C4-2B (cell line): ENCODE measurements at regions not wholly inside any gene's neighbourhood (a gene's known extent, or its start where the extent isn't known, plus 50 kb on each side); places are given as distances from the start of the nearest gene placed in this dataset.

Experiments used
- ZFX ChIP-seq: fragments of 450-650 bp; IDR thresholded peaks from 2 replicates; pipeline ENCODE4 v1.6.1; 2017
- TF ChIP-seq, protein P1 (sequence below): fragments of 450-650 bp; conservative IDR thresholded peaks from 2 replicates; pipeline ENCODE4 v1.5.1; 2017; ENCODE audit warnings: mild to moderate bottlenecking

DNA sequence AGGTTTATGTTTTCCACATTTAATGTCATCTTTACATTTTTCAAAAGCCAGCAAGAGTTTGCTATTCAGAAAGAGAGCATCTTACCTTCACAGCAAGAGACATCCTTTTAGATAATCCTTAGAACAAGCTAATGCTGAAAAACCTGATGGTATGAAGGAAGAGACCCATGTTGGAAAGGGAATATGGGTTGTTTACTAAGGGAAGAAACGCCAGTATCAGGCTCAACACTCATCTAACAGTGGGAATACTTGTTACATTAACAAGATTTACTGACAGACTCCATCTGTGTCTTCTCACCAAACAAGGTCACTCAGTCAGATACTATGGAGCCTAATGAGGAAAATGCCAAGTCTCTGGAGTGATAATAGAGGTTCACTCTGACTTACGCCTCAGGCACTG is 1474.1 kb upstream of the SLC39A10 start:
- TF ChIP-seq, protein P1, sequence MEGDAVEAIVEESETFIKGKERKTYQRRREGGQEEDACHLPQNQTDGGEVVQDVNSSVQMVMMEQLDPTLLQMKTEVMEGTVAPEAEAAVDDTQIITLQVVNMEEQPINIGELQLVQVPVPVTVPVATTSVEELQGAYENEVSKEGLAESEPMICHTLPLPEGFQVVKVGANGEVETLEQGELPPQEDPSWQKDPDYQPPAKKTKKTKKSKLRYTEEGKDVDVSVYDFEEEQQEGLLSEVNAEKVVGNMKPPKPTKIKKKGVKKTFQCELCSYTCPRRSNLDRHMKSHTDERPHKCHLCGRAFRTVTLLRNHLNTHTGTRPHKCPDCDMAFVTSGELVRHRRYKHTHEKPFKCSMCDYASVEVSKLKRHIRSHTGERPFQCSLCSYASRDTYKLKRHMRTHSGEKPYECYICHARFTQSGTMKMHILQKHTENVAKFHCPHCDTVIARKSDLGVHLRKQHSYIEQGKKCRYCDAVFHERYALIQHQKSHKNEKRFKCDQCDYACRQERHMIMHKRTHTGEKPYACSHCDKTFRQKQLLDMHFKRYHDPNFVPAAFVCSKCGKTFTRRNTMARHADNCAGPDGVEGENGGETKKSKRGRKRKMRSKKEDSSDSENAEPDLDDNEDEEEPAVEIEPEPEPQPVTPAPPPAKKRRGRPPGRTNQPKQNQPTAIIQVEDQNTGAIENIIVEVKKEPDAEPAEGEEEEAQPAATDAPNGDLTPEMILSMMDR: no peak
- TF ChIP-seq ZFX: no peak
